GM19468 (cell line): ENCODE measurements at regions not wholly inside any gene's neighbourhood (a gene's known extent, or its start where the extent isn't known, plus 50 kb on each side); places are given as distances from the start of the nearest gene placed in this dataset.

Experiments
- ATAC-seq: cut with Tn5 transposase; IDR thresholded peaks from one replicate; pipeline ENCODE4 v1.9.1; 2021; ENCODE audit warnings: mild to moderate bottlenecking, moderate library complexity, moderate number of reproducible peaks; ENCODE audit not compliant: unreplicated experiment; ENCODE audit errors: extremely low read depth

GRCh38 chr18:43692099-43692690 is 414.9 kb upstream of the SYT4 start:
- no peak for ATAC-seq

DNA sequence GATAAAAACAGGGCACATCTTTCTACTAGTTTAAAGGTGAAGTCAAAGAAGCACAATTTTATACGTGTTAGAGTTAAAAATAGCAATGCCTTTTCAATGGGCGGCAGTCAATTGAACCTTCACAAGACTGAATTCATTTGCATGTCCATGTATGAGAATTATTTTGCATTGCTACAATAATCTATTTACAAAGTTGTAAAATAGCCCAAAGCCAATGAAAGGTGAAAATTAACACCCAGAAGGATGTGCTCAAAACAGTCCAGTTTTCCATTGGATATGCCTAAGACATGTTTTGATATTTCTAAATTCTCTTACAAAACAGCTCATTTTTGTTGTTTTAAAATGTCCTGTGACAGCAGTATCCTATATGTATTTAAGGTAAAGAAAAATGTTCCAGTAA is 425.1 kb upstream of the SYT4 start:
- no peak for ATAC-seq

GRCh38 chr18:43703050-43703449 is 425.8 kb upstream of the SYT4 start:
- ATAC-seq: no peak

DNA sequence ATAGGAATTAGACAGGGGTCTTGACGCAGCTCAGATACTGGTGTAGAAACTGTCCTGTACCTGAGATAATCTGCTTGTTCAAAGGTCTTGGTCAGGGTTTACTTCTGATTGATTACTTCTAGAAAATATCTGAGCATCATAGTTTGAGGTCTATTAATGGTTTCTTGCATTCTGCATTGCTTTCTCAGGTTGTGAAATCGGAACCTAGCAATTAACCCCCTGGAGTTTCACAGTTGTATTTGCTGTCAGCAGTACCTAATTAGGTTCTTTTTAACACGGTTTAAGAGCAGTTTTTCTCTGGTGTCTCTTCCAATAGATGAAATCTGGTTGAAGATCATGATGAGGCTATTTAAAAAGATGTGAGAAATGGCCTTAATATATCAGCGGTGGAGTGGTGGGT is 428.6 kb upstream of the SYT4 start:
- no peak for ATAC-seq

- ATAC-seq: no peak
Measured at GRCh38 chr18:43710135-43710534, 432.8 kb upstream of the SYT4 start.

- ATAC-seq: no peak
Measured at GRCh38 chr18:43714343-43715010, 437.2 kb upstream of the SYT4 start.

GRCh38 chr18:43719267-43719795 is 442.0 kb upstream of the SYT4 start:
- ATAC-seq: no peak

DNA sequence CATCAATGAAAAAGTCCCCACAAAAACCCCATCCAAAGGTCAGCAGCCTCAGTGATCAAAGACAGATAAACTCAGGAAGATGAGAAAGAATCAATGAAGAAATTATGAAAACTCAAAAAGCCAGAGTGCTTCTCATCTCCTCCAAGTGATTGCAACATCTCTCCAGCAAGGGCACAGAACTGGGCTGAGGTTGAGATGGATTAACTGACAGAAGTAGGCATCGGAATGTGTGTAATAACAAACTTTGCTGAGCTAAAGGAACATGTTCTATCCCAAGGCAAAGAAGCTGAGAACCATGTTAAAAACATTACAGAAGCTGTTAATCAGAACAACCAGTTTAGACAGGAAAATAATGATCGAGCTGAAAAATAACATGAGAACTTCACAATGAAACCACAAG is 442.8 kb upstream of the SYT4 start:
- no peak for ATAC-seq

DNA sequence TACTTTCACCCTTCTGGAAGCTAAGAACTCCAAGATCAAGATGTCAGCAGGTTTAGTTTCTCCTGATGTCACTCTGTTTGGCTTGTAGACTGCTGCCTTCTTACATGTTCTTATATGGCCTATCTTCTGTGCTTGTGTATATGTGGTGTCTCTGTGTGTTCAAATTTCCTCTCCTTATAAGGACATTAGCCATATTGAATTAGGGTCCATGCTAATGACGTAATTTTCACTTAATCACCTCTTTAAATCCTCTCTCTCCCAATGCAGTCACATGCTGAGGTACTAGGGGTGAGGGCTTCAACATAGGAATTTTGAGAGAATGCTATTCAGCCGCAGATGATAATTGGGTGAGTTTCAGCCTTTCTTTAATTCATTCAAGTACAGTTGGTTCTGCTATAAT is 458.3 kb upstream of the SYT4 start:
- ATAC-seq: no peak

DNA sequence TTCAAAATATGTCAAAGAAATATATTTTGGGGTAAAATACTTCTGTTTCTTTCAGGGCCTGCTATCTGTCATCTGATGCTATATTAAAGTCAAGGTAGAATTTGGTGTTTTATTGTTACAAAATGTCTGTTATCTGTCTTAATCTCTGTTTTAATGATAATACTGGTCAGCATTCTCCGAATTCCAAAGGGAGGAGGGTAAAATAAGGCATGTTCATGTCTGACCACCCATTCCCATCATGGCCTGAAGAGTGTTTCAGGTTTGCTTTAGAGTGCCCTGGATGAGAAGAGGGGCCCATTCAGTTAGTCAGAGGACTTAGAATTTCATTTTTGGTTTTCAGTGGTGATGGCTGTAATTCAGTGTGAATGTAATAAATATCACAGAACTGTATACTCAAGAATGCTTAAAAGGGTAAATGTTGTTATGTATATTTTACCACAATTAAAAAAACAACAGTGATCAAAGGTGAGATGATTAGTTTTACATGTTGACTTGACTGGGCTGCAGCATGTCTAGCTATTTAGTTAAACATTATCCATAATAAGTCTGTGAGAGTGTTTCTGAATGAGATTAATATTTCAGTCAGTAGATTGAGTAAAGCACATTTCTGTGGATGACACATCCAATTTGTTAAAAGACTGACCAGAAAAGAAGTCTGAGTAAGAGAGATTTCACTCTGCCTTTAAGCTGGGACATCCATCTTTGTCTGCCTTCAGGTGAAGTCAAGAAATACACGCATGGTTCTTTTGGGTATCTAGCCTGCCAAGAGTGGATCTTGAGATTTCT is 467.9 kb upstream of the SYT4 start:
- no peak for ATAC-seq

GRCh38 chr18:43751203-43751602 is 473.9 kb upstream of the SYT4 start:
- ATAC-seq: no peak

DNA sequence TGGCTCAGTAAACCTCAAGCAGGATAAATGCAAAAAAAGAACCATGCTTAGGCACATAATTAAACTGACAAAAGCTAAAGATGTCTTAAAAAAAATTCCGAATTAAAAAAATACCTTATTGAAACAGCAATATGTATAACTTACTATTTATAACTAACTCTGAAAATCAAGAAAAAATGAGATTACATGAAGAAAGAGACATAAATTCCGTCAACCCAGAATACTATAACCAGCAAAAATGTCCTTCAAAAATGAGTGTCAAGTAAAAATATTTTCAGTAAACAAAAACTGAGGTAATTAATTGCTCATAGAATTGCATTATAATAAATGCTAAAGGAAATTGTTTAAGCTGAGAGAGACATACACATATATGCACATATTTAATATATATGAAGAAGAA is 474.5 kb upstream of the SYT4 start:
- no peak for ATAC-seq

DNA sequence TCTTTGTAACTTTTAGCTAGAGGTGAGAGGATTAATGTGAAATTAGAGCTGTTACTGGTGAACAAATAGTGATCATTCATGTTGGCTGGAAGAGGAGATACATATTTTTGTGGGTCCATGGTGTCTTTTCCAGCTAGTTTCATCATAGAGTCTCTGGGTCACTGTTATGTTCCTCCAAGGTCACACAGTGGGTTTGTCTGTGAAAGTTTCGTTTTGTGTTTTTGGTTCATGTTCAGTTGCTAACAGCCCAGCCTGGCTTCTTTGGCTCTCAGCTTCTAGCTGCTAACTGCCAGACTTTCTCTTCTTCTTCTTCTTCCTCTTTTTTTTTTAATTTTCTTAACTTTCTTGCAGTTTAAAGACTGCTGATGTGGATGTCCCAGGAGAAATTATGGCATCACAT is 480.0 kb upstream of the SYT4 start:
- no peak for ATAC-seq

- ATAC-seq: no peak
Measured at GRCh38 chr18:43758734-43759133, 481.4 kb upstream of the SYT4 start.

- ATAC-seq: no peak
Measured at GRCh38 chr18:43760010-43760409, 482.7 kb upstream of the SYT4 start.

GRCh38 chr18:43772907-43773306 is 495.6 kb upstream of the SYT4 start:
- no peak for ATAC-seq

DNA sequence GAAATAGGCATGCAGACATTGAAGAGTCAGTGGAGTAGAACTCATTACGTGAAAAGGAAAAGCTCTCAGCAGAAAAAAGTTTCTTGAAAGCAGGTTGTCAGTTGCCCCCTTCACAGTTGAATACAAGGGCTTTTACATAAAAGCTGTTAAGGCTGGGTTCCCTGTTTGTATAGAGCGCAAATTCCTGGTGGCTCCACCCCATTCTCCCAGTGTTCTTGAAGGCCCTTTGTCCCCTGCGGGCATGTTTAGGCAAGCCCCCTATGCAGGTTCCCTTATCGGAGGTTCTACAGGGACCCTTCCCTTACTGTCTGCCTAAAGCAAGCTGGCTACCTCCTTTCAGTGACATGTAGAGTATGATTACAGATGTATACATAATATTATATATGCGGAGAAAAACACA is 497.2 kb upstream of the SYT4 start:
- ATAC-seq: no peak

- ATAC-seq: no peak
Measured at GRCh38 chr18:43775591-43775990, 498.3 kb upstream of the SYT4 start.

- ATAC-seq: no peak
Measured at GRCh38 chr18:43776997-43777396, 499.7 kb upstream of the SYT4 start.

DNA sequence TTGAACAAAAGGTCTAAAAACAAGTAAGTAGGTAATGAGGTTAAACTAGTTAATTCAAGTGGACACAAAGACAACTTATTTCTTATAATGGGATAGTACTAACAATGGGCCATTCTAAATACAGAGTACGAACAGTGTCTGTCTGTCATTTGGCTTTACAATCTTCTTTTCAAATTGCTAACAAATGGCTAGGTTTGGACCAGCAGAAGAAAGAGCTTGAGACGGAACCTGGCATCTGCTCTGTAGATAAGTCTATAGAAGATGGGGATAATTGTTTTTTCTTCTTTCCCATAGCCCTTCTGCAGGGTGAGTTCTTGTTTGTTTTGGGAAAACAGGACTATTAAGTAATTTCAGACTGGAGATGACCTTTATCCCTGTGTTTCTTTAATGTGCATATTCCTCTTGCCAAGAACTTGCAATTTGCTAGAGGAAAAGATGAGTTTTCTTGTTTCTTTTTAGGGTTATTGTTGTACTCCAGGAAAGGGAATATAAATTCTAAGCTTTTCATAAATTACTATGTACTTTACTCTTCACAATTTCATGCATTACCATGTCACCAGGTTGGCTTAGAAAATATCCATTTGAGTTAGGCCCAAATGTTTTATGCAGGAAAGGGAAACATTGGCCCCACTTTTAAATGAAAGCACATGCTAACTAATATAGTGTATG is 500.5 kb upstream of the SYT4 start:
- ATAC-seq: no peak
